H1 (cell line): ENCODE measurements at regions not wholly inside any gene's neighbourhood (a gene's known extent, or its start where the extent isn't known, plus 50 kb on each side); places are given as distances from the start of the nearest gene placed in this dataset.

Experiments
- CTCF ChIA-PET: fragments of 300-600 bp; sonication (Branson Sonifier 250); formaldehyde crosslinking; loops from one replicate; lab custom pipeline; 2021; ENCODE audit not compliant: partially characterized antibody; lab: Charles Lee
- POLR2A ChIA-PET: fragments of 300-600 bp; sonication (Branson Sonifier 250); formaldehyde crosslinking; loops from one replicate; lab custom pipeline; 2021; ENCODE audit warnings: inconsistent platforms; ENCODE audit not compliant: partially characterized antibody; lab: Charles Lee
- DNase-seq, 2 experiments: peaks; one replicate each; pipeline versions ENCODE4 v3.0.0 to v3.0.0-alpha.2; 2010 to 2022; ENCODE audit warnings: low spot score in 2 of 2, low read depth in 1 of 2, mixed read lengths in 1 of 2
- FAIRE-seq: peaks from 2 replicates; lab custom pipeline; 2011; peaks lifted over from hg19 to GRCh38; lab: Jason Lieb, UNC
- H2AFZ ChIP-seq: 2 replicates; pipeline ENCODE4 v1.8.1; 2012; ENCODE audit warnings: low read length, inconsistent platforms
- H2AK5ac ChIP-seq: 2 replicates; pipeline ENCODE4 v1.6.1; 2013; ENCODE audit warnings: low read depth, low read length
- H2BK120ac ChIP-seq: replicated peaks from 2 replicates; pipeline ENCODE3; 2013; ENCODE audit warnings: low read depth, low read length, inconsistent platforms
- H2BK12ac ChIP-seq: 2 replicates; pipeline ENCODE4 v1.6.1; 2013; ENCODE audit warnings: low read depth, low read length
- H2BK15ac ChIP-seq: 2 replicates; pipeline ENCODE4 v1.6.1; 2013; ENCODE audit warnings: low read length
- H2BK20ac ChIP-seq: 2 replicates; pipeline ENCODE4 v1.6.1; 2013; ENCODE audit warnings: low read length
- H2BK5ac ChIP-seq: 2 replicates; pipeline ENCODE4 v1.6.1; 2013; ENCODE audit warnings: low read depth, low read length
- H3K14ac ChIP-seq: 2 replicates; pipeline ENCODE4 v1.6.1; 2013; ENCODE audit warnings: inconsistent platforms; ENCODE audit not compliant: insufficient read length
- H3K18ac ChIP-seq: 2 replicates; pipeline ENCODE4 v1.6.1; 2013; ENCODE audit warnings: low read length; ENCODE audit errors: extremely low read depth
- H3K23ac ChIP-seq: 2 replicates; pipeline ENCODE4 v1.6.1; 2013; ENCODE audit warnings: inconsistent platforms; ENCODE audit not compliant: insufficient read length
- H3K23me2 ChIP-seq: 2 replicates; pipeline ENCODE4 v1.6.1; 2013; ENCODE audit warnings: low read depth, low read length
- H3K27ac ChIP-seq: 2 replicates; pipeline ENCODE4 v1.6.1; 2011; ENCODE audit warnings: low read depth, low read length, inconsistent platforms
- H3K27me3 ChIP-seq, 4 experiments: replicated peaks in 1 of 4; 1 replicate in 1 of 4; 2 replicates in 3 of 4; pipeline versions ENCODE4 v1.6.1 to v1.8.1; 2011 to 2013; ENCODE audit warnings: low read length in 3 of 4, mild to moderate bottlenecking in 3 of 4, inconsistent platforms in 2 of 4, mixed read lengths in 2 of 4, moderate library complexity in 1 of 4; ENCODE audit not compliant: control insufficient read depth in 3 of 4, insufficient read depth in 3 of 4; ENCODE audit errors: extremely low read depth in 1 of 4
- H3K36me3 ChIP-seq, 4 experiments: 2 replicates each; pipeline versions ENCODE4 v1.6.1 to v1.8.1; 2011 to 2013; ENCODE audit warnings: mild to moderate bottlenecking in 4 of 4, low read length in 3 of 4, moderate library complexity in 2 of 4, control low read depth in 1 of 4, inconsistent platforms in 1 of 4; ENCODE audit not compliant: insufficient read depth in 4 of 4, control insufficient read depth in 2 of 4
- H3K4ac ChIP-seq: replicated peaks from 2 replicates; pipeline ENCODE3; 2013; ENCODE audit warnings: low read length, low read depth, mixed read lengths, inconsistent platforms; ENCODE audit not compliant: insufficient read length
- H3K4me1 ChIP-seq, 4 experiments: replicated peaks in 1 of 4; 1 replicate in 1 of 4; 2 replicates in 3 of 4; pipeline versions ENCODE4 v1.6.1 to v1.8.1; 2011 to 2013; ENCODE audit warnings: low read length in 3 of 4, inconsistent platforms in 2 of 4, mixed read lengths in 1 of 4; ENCODE audit not compliant: insufficient read depth in 4 of 4, control insufficient read depth in 3 of 4
- H3K4me2 ChIP-seq, 2 experiments: 2 replicates each; pipeline versions ENCODE4 v1.6.1 to v1.8.1; 2011 to 2013; ENCODE audit warnings: low read depth in 2 of 2, low read length in 2 of 2, control low read depth in 1 of 2, inconsistent platforms in 1 of 2, mild to moderate bottlenecking in 1 of 2; ENCODE audit not compliant: insufficient read depth in 1 of 2
- H3K4me3 ChIP-seq, 4 experiments: fragments of 200-600, 300-600 bp in 1 of 4; sonication (generic), shearing (Covaris generic), sonication (Bioruptor Twin) in 1 of 4; 2 replicates each; pipeline versions ENCODE4 v1.5.1 to v1.8.1; 2011 to 2016; ENCODE audit warnings: low read length in 4 of 4, low read depth in 3 of 4, control low read depth in 2 of 4, inconsistent platforms in 2 of 4, mild to moderate bottlenecking in 2 of 4, mixed read lengths in 1 of 4, moderate library complexity in 1 of 4; ENCODE audit not compliant: insufficient read depth in 2 of 4; ENCODE audit errors: extremely low read depth in 1 of 4
- H3K56ac ChIP-seq: replicated peaks from 2 replicates; pipeline ENCODE3; 2013; ENCODE audit warnings: low read depth, mild to moderate bottlenecking, mixed read lengths, low read length, inconsistent platforms; ENCODE audit not compliant: insufficient read length
- H3K79me1 ChIP-seq: 2 replicates; pipeline ENCODE4 v1.6.1; 2013; ENCODE audit warnings: low read depth, low read length, control low read depth
- H3K79me2 ChIP-seq, 2 experiments: 2 replicates each; pipeline versions ENCODE4 v1.6.1 to v1.8.1; 2012 to 2013; ENCODE audit warnings: low read length in 2 of 2, mild to moderate bottlenecking in 2 of 2, inconsistent platforms in 1 of 2; ENCODE audit not compliant: insufficient read depth in 2 of 2, control insufficient read depth in 1 of 2
- H3K9ac ChIP-seq, 4 experiments: replicated peaks in 1 of 4; 1 replicate in 1 of 4; 2 replicates in 3 of 4; pipeline versions ENCODE4 v1.6.1 to v1.8.1; 2011 to 2013; ENCODE audit warnings: low read depth in 3 of 4, low read length in 3 of 4, control low read depth in 2 of 4, mild to moderate bottlenecking in 2 of 4, moderate library complexity in 2 of 4, inconsistent platforms in 1 of 4; ENCODE audit errors: extremely low read depth in 1 of 4
- H3K9me3 ChIP-seq, 2 experiments: 2 replicates each; pipeline versions ENCODE4 v1.6.1 to v1.8.1; 2012 to 2013; ENCODE audit warnings: mild to moderate bottlenecking in 2 of 2, moderate library complexity in 2 of 2, control low read depth in 1 of 2, inconsistent platforms in 1 of 2, low read depth in 1 of 2, low read length in 1 of 2, mixed read lengths in 1 of 2; ENCODE audit not compliant: insufficient read depth in 2 of 2
- H4K20me1 ChIP-seq, 2 experiments: replicated peaks in 1 of 2; 2 replicates each; pipeline versions ENCODE3 to v1.8.1; 2011 to 2013; ENCODE audit warnings: inconsistent platforms in 2 of 2, low read length in 2 of 2, mild to moderate bottlenecking in 1 of 2; ENCODE audit not compliant: insufficient read depth in 2 of 2, control insufficient read depth in 1 of 2
- H4K5ac ChIP-seq: 2 replicates; pipeline ENCODE4 v1.6.1; 2013; ENCODE audit warnings: low read length, low read depth, mixed read lengths, inconsistent platforms; ENCODE audit not compliant: insufficient read length
- H4K8ac ChIP-seq: 2 replicates; pipeline ENCODE4 v1.8.0; 2013; ENCODE audit warnings: mild to moderate bottlenecking, moderate library complexity, low read length, inconsistent platforms; ENCODE audit not compliant: insufficient read depth; ENCODE audit errors: extremely low read depth
- H4K91ac ChIP-seq: replicated peaks from 2 replicates; pipeline ENCODE3; 2013; ENCODE audit warnings: low read length, mixed read lengths, inconsistent platforms; ENCODE audit not compliant: insufficient read length
- ASH2L ChIP-seq: fragments of 200-600, 300-600 bp; sonication (generic); IDR thresholded peaks from one replicate; pipeline ENCODE4 v1.7.1; 2017; ENCODE audit warnings: low read length
- HDAC2 ChIP-seq, 2 experiments: fragments of 300-600 bp in 1 of 2; sonication (generic) in 1 of 2; IDR thresholded peaks; 2 replicates each; pipeline ENCODE4 v1.6.1; 2011 to 2012; ENCODE audit warnings: low read depth in 2 of 2, low read length in 2 of 2, mild to moderate bottlenecking in 2 of 2, moderate library complexity in 2 of 2, borderline replicate concordance in 1 of 2, inconsistent platforms in 1 of 2
- KDM4A ChIP-seq: IDR thresholded peaks from one replicate; pipeline ENCODE4 v1.7.1; 2012; ENCODE audit warnings: low read depth, mild to moderate bottlenecking, moderate library complexity, low read length, inconsistent platforms; ENCODE audit not compliant: severe bottlenecking
- WGBS, 2 experiments: shearing (Covaris generic) in 1 of 2; methylation state at CpG; one replicate each; pipeline versions ENCODE4 v1.1.6 to v1.1.7; 2013 to 2015; ENCODE audit warnings: low lambda C conversion rate in 2 of 2, mixed read lengths in 2 of 2, inconsistent platforms in 1 of 2, low coverage in 1 of 2, missing lambda C conversion rate in 1 of 2; ENCODE audit not compliant: insufficient replicate concordance in 2 of 2, insufficient coverage in 1 of 2, insufficient read length in 1 of 2; ENCODE audit errors: extremely low coverage in 1 of 2, missing lambda C conversion rate in 1 of 2; 5-methylcytosine and 5-hydroxymethylcytosine counted together

- POLR2A ChIA-PET = no interaction called here
- Histone ChIP-seq H3K4me3 (no peak overlapping the region), H2BK12ac (no peak overlapping the region), H3K4me1 (no peaks in the 10 kb centered on the region), H2BK5ac (no peak overlapping the region), H3K27me3 (no peaks in the 10 kb centered on the region), H3K56ac (no peak overlapping the region), H3K4me2 (no peak overlapping the region), H2BK20ac (no peak overlapping the region), H3K27ac (no peak overlapping the region), H3K4ac (no peak overlapping the region), H3K23me2 (no peaks in the 10 kb centered on the region), H4K91ac (no peak overlapping the region), H2BK15ac (no peak overlapping the region), H3K36me3 (no peaks in the 10 kb centered on the region), H2BK120ac (no peak overlapping the region), H3K9me3 (no peaks in the 10 kb centered on the region), H4K20me1 (no peaks in the 10 kb centered on the region), H3K18ac (no peak overlapping the region), H2AK5ac (no peak overlapping the region), H2AFZ (no peak overlapping the region), H3K9ac (no peak overlapping the region), H3K79me1 (no peaks in the 10 kb centered on the region; the same call in 1 of the 2 replicates), H3K14ac (no peak overlapping the region), H4K8ac (no peak overlapping the region), H4K5ac (no peak overlapping the region), H3K23ac (no peak overlapping the region), H3K79me2 (no peaks in the 10 kb centered on the region)
- WGBS, 2 experiments = 93% methylated on average over 4 of the region's 4 CpGs; no CpG with 5 or more reads in 1 of the 2 experiments
- CTCF ChIA-PET = no interaction called here
- TF ChIP-seq KDM4A (no peak), HDAC2 (IDR thresholded peaks at IDR 0.05; ENCODE audit: borderline replicate concordance in 1 of 2, low read depth in 2 of 2, low read length in 2 of 2) (no peak), ASH2L (no peak)
- DNase-seq = no peak
- no peak for FAIRE-seq
Observed at GRCh38 chr6:11350294-11350693, 117.8 kb upstream of the NEDD9 start.
